BLaER1 (cell line): ENCODE measurements at regions not wholly inside any gene's neighbourhood (a gene's known extent, or its start where the extent isn't known, plus 50 kb on each side); places are given as distances from the start of the nearest gene placed in this dataset.

ENCODE experiments used
- H3K27ac ChIP-seq: shearing (Covaris generic); formaldehyde crosslinking; 2 replicates; pipeline ENCODE4 v1.8.1; 2022
- H3K27me3 ChIP-seq: shearing (Covaris generic); formaldehyde crosslinking; 2 replicates; pipeline ENCODE4 v1.8.1; 2022
- H3K36me3 ChIP-seq: shearing (Covaris generic); formaldehyde crosslinking; 2 replicates; pipeline ENCODE4 v1.8.1; 2022
- H3K4me1 ChIP-seq: shearing (Covaris generic); formaldehyde crosslinking; 2 replicates; pipeline ENCODE4 v1.8.1; 2022
- H3K4me2 ChIP-seq: shearing (Covaris generic); formaldehyde crosslinking; 2 replicates; pipeline ENCODE4 v1.8.1; 2022
- H3K4me3 ChIP-seq: shearing (Covaris generic); formaldehyde crosslinking; 2 replicates; pipeline ENCODE4 v1.8.1; 2022
- H3K9ac ChIP-seq: shearing (Covaris generic); formaldehyde crosslinking; 2 replicates; pipeline ENCODE4 v1.8.1; 2022
- H3K9me3 ChIP-seq: shearing (Covaris generic); formaldehyde crosslinking; 2 replicates; pipeline ENCODE4 v1.8.1; 2022
- H4K20me1 ChIP-seq: shearing (Covaris generic); formaldehyde crosslinking; 2 replicates; pipeline ENCODE4 v1.8.1; 2022
- Cebpa-rat ChIP-seq: shearing (Covaris generic); IDR thresholded peaks from 2 replicates; pipeline ENCODE4 v1.8.1; 2022

DNA sequence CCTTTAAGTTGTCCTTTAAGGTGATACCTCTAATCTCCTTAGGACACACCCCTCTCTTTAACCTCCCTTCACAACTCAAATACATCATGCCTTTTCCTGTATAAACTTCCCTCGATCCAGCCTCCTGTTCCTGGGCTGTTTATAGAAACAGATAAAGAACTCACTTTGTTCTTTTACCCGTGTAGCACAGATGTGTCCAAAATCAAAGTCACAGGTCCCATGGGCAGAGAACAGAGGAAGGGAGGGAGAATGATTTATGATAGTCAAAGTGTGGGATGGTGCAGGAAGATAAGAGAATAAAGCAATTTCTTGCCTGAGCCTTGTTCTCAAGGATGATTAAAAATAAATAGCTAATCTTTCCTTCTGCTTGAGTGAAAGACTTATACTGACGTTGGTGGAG, 50.3 kb upstream of the CABCOCO1 start:
- Histone ChIP-seq H3K4me2 (no peak overlapping the region), H3K27me3 (no peaks in the 10 kb centered on the region), H3K9ac (no peak overlapping the region), H3K27ac (no peak overlapping the region), H3K4me1 (no peaks in the 10 kb centered on the region), H3K4me3 (no peak overlapping the region), H4K20me1 (no peaks in the 10 kb centered on the region), H3K36me3 (no peaks in the 10 kb centered on the region), H3K9me3 (no peaks in the 10 kb centered on the region)
- no peak for TF ChIP-seq Cebpa-rat

DNA sequence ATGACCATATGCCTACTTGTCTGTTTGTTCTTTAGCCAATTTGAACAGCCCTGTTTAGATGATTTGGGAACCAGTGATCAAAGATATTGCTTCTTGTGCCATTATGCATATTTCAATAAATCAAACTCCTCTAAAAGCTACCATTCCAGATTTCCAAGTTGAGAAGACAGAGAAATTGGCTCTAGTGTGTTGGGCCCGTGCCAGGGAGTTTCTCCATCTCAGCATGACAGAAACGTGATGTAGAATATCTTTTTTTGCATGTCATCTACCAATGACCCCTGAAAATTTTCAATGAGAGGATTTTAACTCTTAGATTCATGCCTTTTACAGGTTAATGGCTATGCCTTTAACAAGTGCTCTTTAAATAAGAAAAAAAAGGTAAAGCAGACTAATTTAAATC, 50.7 kb upstream of the CABCOCO1 start:
- H3K9ac ChIP-seq: no peak overlapping the region
- H3K36me3 ChIP-seq: no peaks in the 10 kb centered on the region
- H3K4me2 ChIP-seq: no peak overlapping the region
- H3K4me3 ChIP-seq: no peak overlapping the region
- no peak overlapping the region for H3K27ac ChIP-seq
- H4K20me1 ChIP-seq: no peaks in the 10 kb centered on the region
- no peaks in the 10 kb centered on the region for H3K27me3 ChIP-seq
- TF ChIP-seq Cebpa-rat: no peak
- no peaks in the 10 kb centered on the region for H3K9me3 ChIP-seq
- no peaks in the 10 kb centered on the region for H3K4me1 ChIP-seq

DNA sequence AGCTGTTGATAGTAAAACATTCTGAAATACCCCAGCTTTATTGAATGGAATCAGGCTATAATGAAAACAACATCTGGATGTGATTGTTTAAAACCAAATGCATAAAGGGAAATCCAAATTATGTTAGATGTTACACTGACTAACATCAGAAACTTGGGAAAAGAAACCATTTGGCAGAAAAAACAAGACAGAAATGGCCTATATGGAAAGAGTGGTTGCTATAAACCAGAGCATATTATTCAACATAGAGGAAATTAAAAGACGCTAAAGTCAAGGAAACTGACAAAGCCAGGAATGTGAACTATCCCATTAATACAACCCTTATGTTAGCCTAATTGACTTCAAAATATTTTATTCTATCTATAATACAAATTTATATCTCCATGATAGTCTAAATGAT, 53.0 kb upstream of the CABCOCO1 start:
- Histone ChIP-seq H3K27ac (no peak overlapping the region), H3K4me3 (no peak overlapping the region), H3K9ac (no peak overlapping the region), H3K4me1 (no peaks in the 10 kb centered on the region), H3K4me2 (no peak overlapping the region), H3K36me3 (no peaks in the 10 kb centered on the region), H4K20me1 (no peaks in the 10 kb centered on the region), H3K27me3 (no peaks in the 10 kb centered on the region), H3K9me3 (no peaks in the 10 kb centered on the region)
- no peak for TF ChIP-seq Cebpa-rat

DNA sequence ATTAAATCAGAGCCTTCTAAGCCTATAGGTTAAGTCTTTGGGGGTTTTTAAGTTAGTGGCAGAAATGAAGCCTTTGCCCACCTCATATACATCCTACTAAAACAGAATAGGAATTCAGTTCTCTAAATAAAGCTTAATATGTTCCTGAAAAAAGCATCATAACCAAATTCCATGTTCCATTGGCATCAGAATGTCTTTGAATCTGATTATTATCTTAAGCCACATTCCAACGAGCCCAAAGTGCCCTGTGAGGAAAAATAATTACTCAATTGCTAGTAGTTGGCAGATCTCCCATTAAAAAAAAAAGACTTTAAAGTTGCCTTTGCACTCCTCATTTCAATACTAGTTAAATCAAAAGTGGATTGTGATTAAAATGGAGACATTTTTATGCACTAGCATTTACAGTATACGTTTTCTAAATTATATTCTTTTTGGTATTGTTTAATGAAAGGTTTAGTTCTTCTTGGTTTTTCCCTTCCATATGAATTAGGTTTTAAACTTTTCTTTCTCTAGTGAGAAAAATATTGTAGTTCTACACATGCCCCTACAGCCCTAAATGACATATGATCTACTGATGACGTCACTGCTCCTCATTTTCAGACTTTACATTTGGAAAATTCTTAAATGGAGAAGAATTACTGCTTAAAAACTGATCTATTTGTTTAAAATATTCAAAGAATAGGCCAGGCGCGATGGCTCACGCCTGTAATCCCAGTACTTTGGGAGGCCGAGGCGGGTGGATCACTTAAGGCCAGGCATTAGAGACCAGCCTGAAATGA, 54.3 kb upstream of the CABCOCO1 start:
- no peaks in the 10 kb centered on the region for H3K9me3 ChIP-seq
- no peaks in the 10 kb centered on the region for H4K20me1 ChIP-seq
- no peak overlapping the region for H3K4me2 ChIP-seq
- H3K36me3 ChIP-seq: no peaks in the 10 kb centered on the region
- no peaks in the 10 kb centered on the region for H3K4me1 ChIP-seq
- H3K9ac ChIP-seq: no peak overlapping the region
- TF ChIP-seq Cebpa-rat: no peak
- H3K4me3 ChIP-seq: no peak overlapping the region
- H3K27me3 ChIP-seq: no peaks in the 10 kb centered on the region
- no peak overlapping the region for H3K27ac ChIP-seq

DNA sequence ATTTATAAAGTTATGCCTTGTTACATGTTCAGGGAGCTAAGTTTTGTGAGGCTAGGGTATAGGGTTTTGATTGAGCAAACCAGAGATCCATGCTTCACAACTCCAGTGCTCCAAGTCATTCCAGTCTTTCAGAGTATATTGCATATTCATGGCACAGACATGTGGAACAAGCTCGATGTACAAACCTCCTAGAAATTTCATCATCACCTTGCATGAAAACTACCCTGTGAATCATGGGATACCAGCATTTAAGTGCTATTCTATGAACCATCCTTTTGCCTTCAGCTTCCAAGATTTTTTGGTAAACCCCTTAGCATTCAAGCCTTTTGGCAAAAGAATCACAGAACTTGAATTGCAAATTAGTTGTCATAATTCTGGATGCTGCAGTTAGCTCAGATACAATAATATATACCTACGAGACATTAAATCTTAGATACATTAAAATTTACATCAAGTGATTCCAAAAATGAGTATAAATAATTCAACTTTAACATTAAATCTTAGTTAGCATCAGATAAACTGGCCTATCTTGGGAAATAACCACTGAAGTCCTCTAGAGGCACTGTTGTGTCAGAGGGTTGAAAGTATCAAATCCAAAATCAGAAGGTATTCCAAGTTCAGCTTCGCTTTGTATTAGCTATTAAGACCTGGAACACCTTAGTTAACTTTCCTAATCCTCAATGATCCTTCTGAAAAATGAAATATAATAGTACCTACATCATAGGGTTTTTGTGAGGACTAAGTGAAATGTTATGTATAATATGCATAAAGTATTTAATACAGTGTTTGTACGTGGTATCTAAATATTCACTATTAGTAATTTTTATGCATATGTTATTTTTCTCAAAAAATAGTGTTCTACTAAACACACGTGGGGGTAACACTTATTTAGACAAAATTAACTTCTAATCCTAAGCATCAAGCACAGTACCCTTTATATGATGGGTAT, 55.5 kb upstream of the CABCOCO1 start:
- Histone ChIP-seq H3K27me3 (no peaks in the 10 kb centered on the region), H4K20me1 (no peaks in the 10 kb centered on the region), H3K4me1 (no peaks in the 10 kb centered on the region), H3K9me3 (no peaks in the 10 kb centered on the region), H3K4me3 (no peak overlapping the region), H3K36me3 (no peaks in the 10 kb centered on the region), H3K9ac (no peak overlapping the region), H3K27ac (no peak overlapping the region), H3K4me2 (no peak overlapping the region)
- no peak for TF ChIP-seq Cebpa-rat

DNA sequence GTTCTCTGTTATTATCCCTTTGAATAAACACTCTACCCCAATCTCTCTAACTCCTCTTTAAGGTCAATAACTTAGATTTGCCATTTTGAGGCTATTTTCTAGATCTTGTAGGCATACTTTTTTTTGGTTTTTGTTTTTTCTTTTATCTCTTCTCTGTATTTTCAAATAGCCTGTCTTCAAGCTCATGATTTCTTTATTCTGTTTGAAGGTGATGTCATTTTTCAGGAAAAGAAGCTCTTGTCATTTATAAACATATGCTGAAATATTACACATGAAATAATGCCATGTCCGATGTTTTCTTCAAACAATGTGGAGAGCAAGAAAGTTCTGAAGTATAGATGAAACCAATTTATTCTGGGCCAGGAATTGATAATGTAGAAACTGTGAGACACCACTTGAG, 57.5 kb upstream of the CABCOCO1 start:
- no peaks in the 10 kb centered on the region for H3K36me3 ChIP-seq
- no peak for TF ChIP-seq Cebpa-rat
- H3K4me1 ChIP-seq: no peaks in the 10 kb centered on the region
- no peak overlapping the region for H3K27ac ChIP-seq
- no peak overlapping the region for H3K9ac ChIP-seq
- no peaks in the 10 kb centered on the region for H3K9me3 ChIP-seq
- no peak overlapping the region for H3K4me3 ChIP-seq
- no peak overlapping the region for H3K4me2 ChIP-seq
- H4K20me1 ChIP-seq: no peaks in the 10 kb centered on the region
- no peaks in the 10 kb centered on the region for H3K27me3 ChIP-seq

DNA sequence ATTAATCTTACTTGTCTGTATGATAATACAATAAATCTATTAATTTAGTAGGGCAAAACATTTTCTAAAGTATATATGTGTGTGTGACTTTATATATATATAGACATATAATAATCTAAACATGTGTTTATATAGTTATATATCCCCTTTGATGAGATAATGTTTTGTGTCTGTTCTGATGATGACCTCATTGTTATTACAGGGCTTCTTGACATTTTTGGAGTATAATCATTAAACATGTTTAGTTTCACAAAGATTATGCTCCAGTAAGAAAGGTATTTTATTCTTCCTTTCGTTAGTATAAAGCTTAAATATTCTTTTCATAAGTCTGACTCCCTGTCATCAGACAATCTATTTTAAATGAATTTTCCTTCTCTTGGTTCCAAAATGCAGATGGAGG, 62.3 kb upstream of the CABCOCO1 start:
- Histone ChIP-seq H3K9ac (no peak overlapping the region), H3K4me1 (no peaks in the 10 kb centered on the region), H3K9me3 (no peaks in the 10 kb centered on the region), H3K27ac (no peak overlapping the region), H3K4me3 (no peak overlapping the region), H3K36me3 (no peaks in the 10 kb centered on the region), H4K20me1 (no peaks in the 10 kb centered on the region), H3K27me3 (no peaks in the 10 kb centered on the region), H3K4me2 (no peak overlapping the region)
- TF ChIP-seq Cebpa-rat: no peak

DNA sequence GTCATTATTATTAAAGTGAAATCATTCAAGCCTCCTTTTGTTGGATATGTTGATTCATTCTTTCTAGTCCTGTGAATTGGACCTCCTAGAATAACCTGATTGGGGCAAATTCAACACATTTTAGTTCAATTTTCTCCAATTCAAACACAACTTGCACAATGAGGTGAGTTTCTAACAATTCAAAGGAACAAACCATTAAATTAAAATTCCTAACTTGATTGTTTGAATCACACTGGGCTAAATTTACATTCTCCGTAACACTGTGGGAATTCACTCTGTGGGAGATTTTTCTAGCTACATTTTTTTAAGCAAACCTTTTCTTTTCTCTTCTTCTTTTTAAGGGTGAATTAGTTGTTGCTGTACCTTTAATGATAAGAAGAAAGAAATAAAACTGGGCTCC, 68.3 kb upstream of the CABCOCO1 start:
- Histone ChIP-seq H3K9me3 (no peaks in the 10 kb centered on the region), H3K9ac (no peak overlapping the region), H3K36me3 (no peaks in the 10 kb centered on the region), H4K20me1 (no peaks in the 10 kb centered on the region), H3K4me3 (no peak overlapping the region), H3K27me3 (no peaks in the 10 kb centered on the region), H3K27ac (no peak overlapping the region), H3K4me1 (no peaks in the 10 kb centered on the region), H3K4me2 (no peak overlapping the region)
- no peak for TF ChIP-seq Cebpa-rat

DNA sequence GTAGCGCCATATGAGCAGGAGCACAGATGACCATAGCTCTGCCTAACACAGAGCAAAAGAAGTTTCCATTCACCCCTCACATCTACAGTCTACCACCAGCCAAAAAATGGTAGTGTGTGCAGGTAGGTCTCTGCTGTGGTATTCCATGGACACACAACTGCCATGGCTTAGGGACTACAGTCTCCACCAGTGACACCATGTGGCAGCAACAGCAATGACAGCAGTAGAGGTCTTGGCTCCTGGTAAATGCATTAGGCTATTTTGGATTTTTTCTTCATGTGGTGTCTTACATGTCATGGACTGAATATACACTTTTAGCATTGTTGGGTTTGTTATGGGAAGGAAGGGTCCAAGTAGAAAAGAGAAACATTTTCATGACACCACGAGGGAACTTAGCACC, 70.1 kb upstream of the CABCOCO1 start:
- Histone ChIP-seq H3K27ac (no peak overlapping the region), H3K36me3 (no peaks in the 10 kb centered on the region), H3K4me1 (no peaks in the 10 kb centered on the region), H3K9me3 (no peaks in the 10 kb centered on the region), H3K27me3 (no peaks in the 10 kb centered on the region), H3K4me2 (no peak overlapping the region), H4K20me1 (no peaks in the 10 kb centered on the region), H3K9ac (no peak overlapping the region), H3K4me3 (no peak overlapping the region)
- no peak for TF ChIP-seq Cebpa-rat

DNA sequence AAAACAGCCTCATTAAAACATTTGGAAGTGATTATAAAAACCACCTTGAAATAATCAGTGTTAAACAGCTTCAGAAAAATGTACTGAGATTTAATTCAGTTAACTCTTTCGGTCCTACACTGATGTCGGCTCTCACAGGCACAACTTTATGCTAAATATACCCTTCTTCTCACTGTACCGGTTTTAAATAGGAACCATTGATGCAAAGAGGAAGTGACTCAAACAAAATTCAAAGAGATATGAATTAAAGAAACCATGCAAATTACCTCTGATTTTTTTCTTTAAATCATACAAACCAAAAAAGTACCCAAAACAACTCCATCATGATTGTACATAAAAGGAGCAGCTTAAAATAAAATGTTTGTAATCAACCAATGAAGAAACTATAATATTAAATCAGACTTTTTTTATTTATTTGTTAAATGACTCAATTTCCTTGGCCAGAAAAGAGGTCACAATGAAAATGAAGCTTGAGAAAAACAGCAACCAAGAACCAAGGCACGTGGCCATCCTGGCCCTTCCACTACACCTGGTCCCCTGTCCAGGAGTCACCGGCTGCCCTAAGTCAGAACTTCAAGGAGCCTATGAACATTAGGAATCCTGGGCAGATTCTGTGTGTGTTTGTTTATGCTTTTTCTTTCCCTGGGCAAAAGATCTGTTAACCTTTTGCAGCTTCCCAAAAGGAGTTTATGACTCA, 73.0 kb upstream of the CABCOCO1 start:
- TF ChIP-seq Cebpa-rat: no peak
- Histone ChIP-seq H3K4me2 (peak overlapping the region; percentile 22; the same call in 1 of the 2 replicates), H3K36me3 (no peaks in the 10 kb centered on the region), H3K9ac (no peak overlapping the region), H3K27me3 (no peaks in the 10 kb centered on the region), H3K9me3 (no peaks in the 10 kb centered on the region), H3K27ac (no peak overlapping the region), H3K4me3 (no peak overlapping the region), H3K4me1 (no peaks in the 10 kb centered on the region), H4K20me1 (no peaks in the 10 kb centered on the region)
